ENCODE measurements at regions not wholly inside any gene's neighbourhood (a gene's known extent, or its start where the extent isn't known, plus 50 kb on each side); places are given as distances from the start of the nearest gene placed in this dataset.
A peak's percentile ranks its signal among the peaks of the same experiment; 100 is the strongest.

DNA sequence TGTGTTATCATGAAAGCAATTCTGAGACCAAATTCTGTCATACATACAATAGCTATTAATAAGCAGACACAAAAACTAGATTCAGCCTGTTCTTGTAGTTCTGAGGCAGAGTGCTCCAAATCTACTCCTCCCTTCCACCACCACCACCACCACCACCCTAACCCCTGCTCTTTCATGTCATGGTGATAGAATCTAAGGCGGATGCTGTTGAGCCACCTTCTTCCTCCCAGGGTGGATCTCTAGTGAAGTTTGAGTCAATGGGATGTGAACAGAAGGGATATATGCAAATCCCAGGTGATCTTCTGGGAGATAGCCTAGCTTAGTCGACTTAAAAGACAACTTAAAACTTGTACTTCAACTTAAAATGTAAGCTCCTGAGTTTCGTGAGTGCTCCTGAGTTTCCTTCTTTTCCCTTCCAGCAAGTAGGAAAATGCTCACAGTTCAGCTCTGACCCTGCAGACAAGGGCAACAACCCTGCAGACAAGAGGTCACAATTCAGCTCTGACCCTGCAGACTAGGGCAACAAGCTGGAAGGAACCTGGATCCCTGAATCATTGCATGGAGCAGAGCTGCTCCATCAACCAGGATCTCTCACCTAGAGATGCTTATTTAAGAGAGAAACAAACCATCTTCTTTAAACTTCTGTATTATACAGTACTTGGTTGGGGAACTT lies 204.1 kb downstream of the TTC8 start:
- Histone ChIP-seq H3K36me3 (no peaks in the 10 kb centered on the region), H3K9me3 (peaks cover 0 to 7% (median 0%) of the 10 kb centered on the region in 4 donors), H3K27ac (replicated peaks in 1 of 4) (no peak overlapping the region), H3K4me1 (peaks cover 12 to 16% (median 14%) of the 10 kb centered on the region in 4 donors), H3K27me3 (peaks cover 0 to 49% (median 0%) of the 10 kb centered on the region in 4 donors), H3K4me3 (no peak overlapping the region)
- TF ChIP-seq, protein P1, sequence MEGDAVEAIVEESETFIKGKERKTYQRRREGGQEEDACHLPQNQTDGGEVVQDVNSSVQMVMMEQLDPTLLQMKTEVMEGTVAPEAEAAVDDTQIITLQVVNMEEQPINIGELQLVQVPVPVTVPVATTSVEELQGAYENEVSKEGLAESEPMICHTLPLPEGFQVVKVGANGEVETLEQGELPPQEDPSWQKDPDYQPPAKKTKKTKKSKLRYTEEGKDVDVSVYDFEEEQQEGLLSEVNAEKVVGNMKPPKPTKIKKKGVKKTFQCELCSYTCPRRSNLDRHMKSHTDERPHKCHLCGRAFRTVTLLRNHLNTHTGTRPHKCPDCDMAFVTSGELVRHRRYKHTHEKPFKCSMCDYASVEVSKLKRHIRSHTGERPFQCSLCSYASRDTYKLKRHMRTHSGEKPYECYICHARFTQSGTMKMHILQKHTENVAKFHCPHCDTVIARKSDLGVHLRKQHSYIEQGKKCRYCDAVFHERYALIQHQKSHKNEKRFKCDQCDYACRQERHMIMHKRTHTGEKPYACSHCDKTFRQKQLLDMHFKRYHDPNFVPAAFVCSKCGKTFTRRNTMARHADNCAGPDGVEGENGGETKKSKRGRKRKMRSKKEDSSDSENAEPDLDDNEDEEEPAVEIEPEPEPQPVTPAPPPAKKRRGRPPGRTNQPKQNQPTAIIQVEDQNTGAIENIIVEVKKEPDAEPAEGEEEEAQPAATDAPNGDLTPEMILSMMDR (IDR thresholded peaks at IDR 0.05), result no peak
- TF ChIP-seq POLR2A (IDR thresholded peaks at IDR 0.05; ENCODE audit: low read depth), result no peak
- TF ChIP-seq EP300 (IDR thresholded peaks at IDR 0.05), result no peak
- TF ChIP-seq POLR2AphosphoS5 (IDR thresholded peaks at IDR 0.05), result no peak
- intact Hi-C loops (cut with DNase I), result loop anchor here (5.0 kb wide), 2 partner anchors 819 to 889 kb away; no protein-coding TSS in a partner anchor
- peak; percentile 55 for DNase-seq (ENCODE audit: extremely low spot score)
- WGBS, result 97% methylated on average over 3 of the region's 3 CpGs

DNA sequence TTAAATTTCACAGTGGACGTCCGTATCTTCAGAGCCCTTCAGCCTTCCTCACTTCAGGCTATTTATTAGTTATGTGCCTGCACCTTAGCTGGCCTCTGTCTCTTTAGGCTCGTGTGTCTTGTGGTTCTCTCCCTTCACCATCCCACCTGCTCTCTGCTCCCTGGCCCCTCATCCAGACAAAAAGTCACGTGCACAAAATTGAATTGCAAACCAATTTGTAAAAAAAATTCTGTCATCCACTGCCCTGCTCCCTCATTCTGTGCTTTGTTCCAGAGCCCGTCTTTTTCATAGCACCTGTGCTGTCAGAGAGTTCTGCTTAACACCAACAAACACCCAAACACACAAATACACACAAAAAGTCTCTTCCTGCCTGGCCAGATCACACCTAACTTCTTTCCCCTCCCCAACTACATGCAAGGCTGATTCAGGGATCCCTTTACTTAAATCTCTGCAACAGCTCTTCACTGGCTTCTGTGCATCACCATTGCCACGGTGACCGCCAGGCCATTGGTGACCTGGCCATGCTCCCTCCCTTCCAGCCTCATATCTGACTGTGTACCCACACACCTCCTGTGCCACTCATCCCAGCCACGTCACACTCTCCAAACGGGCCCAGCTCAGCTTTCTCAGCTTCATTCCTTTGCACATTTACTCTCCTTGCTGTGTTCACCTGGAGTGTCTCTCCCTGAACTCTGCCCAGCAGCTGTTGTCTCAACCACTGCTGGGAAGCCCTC lies 205.7 kb downstream of the TTC8 start:
- TF ChIP-seq POLR2A (IDR thresholded peaks at IDR 0.05; ENCODE audit: low read depth), result no peak
- TF ChIP-seq POLR2AphosphoS5 (IDR thresholded peaks at IDR 0.05), result no peak
- no peak for TF ChIP-seq EP300 (IDR thresholded peaks at IDR 0.05)
- TF ChIP-seq, protein P1 (IDR thresholded peaks at IDR 0.05), result no peak
- no peak overlapping the region for H3K27ac ChIP-seq (replicated peaks in 1 of 4)
- H3K27me3 ChIP-seq, result peaks cover 0 to 43% (median 0%) of the 10 kb centered on the region in 4 donors
- H3K9me3 ChIP-seq, result peaks cover 0 to 7% (median 0%) of the 10 kb centered on the region in 4 donors
- H3K4me1 ChIP-seq, result peaks cover 12 to 16% (median 14%) of the 10 kb centered on the region in 4 donors
- H3K36me3 ChIP-seq, result no peaks in the 10 kb centered on the region
- no peak overlapping the region for H3K4me3 ChIP-seq
- DNase-seq (ENCODE audit: extremely low spot score), result peak; percentile 84
- intact Hi-C loops (cut with DNase I), result loop anchor here (5.0 kb wide), 2 partner anchors 817 to 887 kb away; no protein-coding TSS in a partner anchor
- WGBS, result 75% methylated on average over 9 of the region's 9 CpGs

DNA sequence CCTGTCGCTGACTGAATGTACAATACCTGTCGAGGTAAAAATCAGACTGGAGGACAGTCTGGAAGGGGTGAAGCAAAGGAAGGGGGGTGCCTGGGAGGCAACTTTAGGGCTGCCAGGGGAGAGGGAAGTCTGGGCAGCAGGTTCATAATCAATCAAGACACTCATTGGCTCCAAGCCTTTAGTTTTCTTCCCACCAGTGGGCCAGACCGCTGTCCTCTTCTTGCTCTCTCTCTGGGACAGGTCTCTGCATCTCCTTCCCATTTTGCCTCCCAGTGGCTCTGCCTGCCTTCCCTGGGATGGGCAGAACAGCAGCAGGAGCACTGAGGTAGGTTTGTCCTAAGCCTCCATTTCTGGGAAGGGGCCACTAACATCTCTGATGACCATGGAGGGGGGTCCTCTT lies 206.5 kb downstream of the TTC8 start:
- H3K36me3 ChIP-seq, result no peaks in the 10 kb centered on the region
- peaks cover 12 to 16% (median 14%) of the 10 kb centered on the region in 4 donors for H3K4me1 ChIP-seq
- WGBS, result 81% methylated on average over 3 of the region's 3 CpGs
- intact Hi-C loops (cut with DNase I), result no loop called here
- peaks cover 0 to 7% (median 0%) of the 10 kb centered on the region in 4 donors for H3K9me3 ChIP-seq
- TF ChIP-seq POLR2A (IDR thresholded peaks at IDR 0.05; ENCODE audit: low read depth), result no peak
- no peak for TF ChIP-seq EP300 (IDR thresholded peaks at IDR 0.05)
- TF ChIP-seq, protein P1 (IDR thresholded peaks at IDR 0.05), result no peak
- no peak for TF ChIP-seq POLR2AphosphoS5 (IDR thresholded peaks at IDR 0.05)
- H3K27me3 ChIP-seq, result peaks cover 0 to 42% (median 0%) of the 10 kb centered on the region in 4 donors
- DNase-seq (ENCODE audit: extremely low spot score), result peak; percentile 91
- H3K27ac ChIP-seq (replicated peaks in 1 of 4), result no peak overlapping the region
- H3K4me3 ChIP-seq, result no peak overlapping the region

DNA sequence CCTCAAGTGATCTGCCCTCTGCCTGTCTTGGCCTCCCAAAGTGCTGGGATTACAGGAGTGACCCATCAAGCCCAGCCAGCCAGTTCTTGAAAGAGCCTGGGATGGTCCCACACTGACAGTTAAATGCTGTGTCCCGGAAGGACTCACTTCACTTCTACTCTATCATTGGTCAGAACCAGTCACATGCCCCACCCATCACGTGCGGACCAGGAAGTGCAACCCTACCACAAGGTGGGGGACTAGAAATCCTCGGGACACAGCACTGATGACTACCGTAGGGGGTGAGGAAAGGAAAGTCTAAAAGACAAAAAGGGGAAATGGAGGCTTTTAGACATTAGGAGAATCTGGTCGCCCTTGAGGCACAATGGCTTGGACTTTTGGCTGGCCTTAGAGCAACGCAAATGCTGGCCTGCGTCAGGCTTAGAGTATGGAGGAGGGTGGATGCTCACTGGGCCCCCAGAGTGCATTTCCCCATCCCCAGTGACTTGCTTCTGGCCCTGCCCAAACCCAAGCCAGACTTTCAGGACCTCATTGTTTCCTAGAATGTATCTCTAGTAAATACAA lies 207.7 kb downstream of the TTC8 start:
- WGBS, result 83% methylated on average over 8 of the region's 8 CpGs
- intact Hi-C loops (cut with DNase I), result no loop called here

More for the DNA sequence above, 207.7 kb downstream of the TTC8 start:
- Histone ChIP-seq H3K27me3 (peaks cover 0 to 30% (median 0%) of the 10 kb centered on the region in 4 donors), H3K4me1 (peaks cover 5 to 9% (median 7%) of the 10 kb centered on the region in 4 donors), H3K36me3 (no peaks in the 10 kb centered on the region), H3K9me3 (peaks cover 0 to 7% (median 0%) of the 10 kb centered on the region in 4 donors), H3K27ac (replicated peaks in 1 of 4) (no peak overlapping the region), H3K4me3 (no peak overlapping the region)
- peak; percentile 24 for DNase-seq (ENCODE audit: extremely low spot score)
- no peak for TF ChIP-seq EP300 (IDR thresholded peaks at IDR 0.05)
- TF ChIP-seq, protein P1 (IDR thresholded peaks at IDR 0.05), result no peak
- TF ChIP-seq POLR2A (IDR thresholded peaks at IDR 0.05; ENCODE audit: low read depth), result no peak
- TF ChIP-seq POLR2AphosphoS5 (IDR thresholded peaks at IDR 0.05), result no peak

Data from esophagus muscularis mucosa (tissue), 4 donors.